ENCODE measurements at regions not wholly inside any gene's neighbourhood (a gene's known extent, or its start where the extent isn't known, plus 50 kb on each side); places are given as distances from the start of the nearest gene placed in this dataset.

DNA sequence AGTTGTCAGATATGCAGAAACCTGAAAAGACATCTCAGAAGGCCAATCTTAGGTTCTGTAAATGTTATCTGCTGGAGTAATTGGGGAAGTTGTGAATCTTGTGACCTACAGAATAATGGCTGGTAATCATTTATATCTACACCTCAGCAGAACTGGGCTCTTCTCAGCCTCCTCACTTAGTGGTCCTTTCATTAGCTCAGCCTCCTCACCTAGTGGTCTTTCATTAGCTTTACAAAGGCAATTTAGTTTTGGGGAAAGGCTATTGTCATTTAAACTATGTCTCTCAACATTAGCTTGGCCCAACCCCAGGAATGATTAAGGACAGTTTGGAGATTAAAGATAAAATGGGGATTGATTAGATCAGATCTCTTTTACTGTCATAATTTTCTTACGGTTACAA is 284.2 kb upstream of the SGCD start:
- FAIRE-seq: no peak
- H3K27ac ChIP-seq: no peak overlapping the region
- H3K4me3 ChIP-seq: no peak overlapping the region
- H3K9me3 ChIP-seq: peaks cover 5% of the 10 kb centered on the region; the same call in 1 of the 3 replicates
- DNase-seq (ENCODE audit: low read depth in 1 of 2, low spot score in 1 of 2): no peak
- POLR2A ChIA-PET: no interaction called here
- 79% methylated on average over 1 of the region's 1 CpG for WGBS (ENCODE audit: missing lambda C conversion rate)
- TF ChIP-seq RNF2 (IDR thresholded peaks at IDR 0.05; ENCODE audit: borderline replicate concordance, low read depth) (no peak), BHLHE40 (IDR thresholded peaks at IDR 0.05; ENCODE audit: low read depth, low read length) (no peak), CBX8 (IDR thresholded peaks at IDR 0.05) (no peak), MAFK (IDR thresholded peaks at IDR 0.05; ENCODE audit: partially characterized antibody) (no peak), CEBPB (IDR thresholded peaks at IDR 0.05) (no peak), MYC (IDR thresholded peaks at IDR 0.05; ENCODE audit: borderline replicate concordance, low read length) (no peak), NR3C1 (IDR thresholded peaks at IDR 0.05) (no peak), ATOH8 (CRISPR knock-in tag; IDR thresholded peaks at IDR 0.05; ENCODE audit: low read depth) (no peak), POLR2A (IDR thresholded peaks at IDR 0.05; ENCODE audit: low read length) (no peak), RCOR1 (IDR thresholded peaks at IDR 0.05; ENCODE audit: low read depth, low read length) (no peak), HDAC2 (IDR thresholded peaks at IDR 0.05) (no peak), POLR2AphosphoS2 (conservative IDR thresholded peaks at IDR 0.05; ENCODE audit: low read length) (no peak), EHF (CRISPR knock-in tag; IDR thresholded peaks at IDR 0.05) (no peak), KDM5A (IDR thresholded peaks at IDR 0.05) (no peak)
- TF ChIP-seq, protein P1, sequence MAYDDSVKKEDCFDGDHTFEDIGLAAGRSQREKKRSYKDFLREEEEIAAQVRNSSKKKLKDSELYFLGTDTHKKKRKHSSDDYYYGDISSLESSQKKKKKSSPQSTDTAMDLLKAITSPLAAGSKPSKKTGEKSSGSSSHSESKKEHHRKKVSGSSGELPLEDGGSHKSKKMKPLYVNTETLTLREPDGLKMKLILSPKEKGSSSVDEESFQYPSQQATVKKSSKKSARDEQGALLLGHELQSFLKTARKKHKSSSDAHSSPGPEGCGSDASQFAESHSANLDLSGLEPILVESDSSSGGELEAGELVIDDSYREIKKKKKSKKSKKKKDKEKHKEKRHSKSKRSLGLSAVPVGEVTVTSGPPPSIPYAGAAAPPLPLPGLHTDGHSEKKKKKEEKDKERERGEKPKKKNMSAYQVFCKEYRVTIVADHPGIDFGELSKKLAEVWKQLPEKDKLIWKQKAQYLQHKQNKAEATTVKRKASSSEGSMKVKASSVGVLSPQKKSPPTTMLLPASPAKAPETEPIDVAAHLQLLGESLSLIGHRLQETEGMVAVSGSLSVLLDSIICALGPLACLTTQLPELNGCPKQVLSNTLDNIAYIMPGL (CRISPR knock-in tag; IDR thresholded peaks at IDR 0.05; ENCODE audit: borderline replicate concordance): no peak
- TF ChIP-seq, protein P2, sequence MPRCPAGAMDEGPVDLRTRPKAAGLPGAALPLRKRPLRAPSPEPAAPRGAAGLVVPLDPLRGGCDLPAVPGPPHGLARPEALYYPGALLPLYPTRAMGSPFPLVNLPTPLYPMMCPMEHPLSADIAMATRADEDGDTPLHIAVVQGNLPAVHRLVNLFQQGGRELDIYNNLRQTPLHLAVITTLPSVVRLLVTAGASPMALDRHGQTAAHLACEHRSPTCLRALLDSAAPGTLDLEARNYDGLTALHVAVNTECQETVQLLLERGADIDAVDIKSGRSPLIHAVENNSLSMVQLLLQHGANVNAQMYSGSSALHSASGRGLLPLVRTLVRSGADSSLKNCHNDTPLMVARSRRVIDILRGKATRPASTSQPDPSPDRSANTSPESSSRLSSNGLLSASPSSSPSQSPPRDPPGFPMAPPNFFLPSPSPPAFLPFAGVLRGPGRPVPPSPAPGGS (IDR thresholded peaks at IDR 0.05): no peak
- ATAC-seq: no peak
- CTCF ChIA-PET: no interaction called here
- 0 out of 3 replicates have a peak, but pooled peaks cover 5% of the 10 kb centered on the region for H3K4me1 ChIP-seq
- no peak overlapping the region for H3K4me2 ChIP-seq

- FAIRE-seq (no peak), ATAC-seq (no peak), DNase-seq (ENCODE audit: low read depth in 1 of 2, low spot score in 1 of 2) (no peak)
- H3K4me1 ChIP-seq: 0 out of 3 replicates have a peak, but pooled peaks cover 5% of the 10 kb centered on the region
- no peak overlapping the region for H3K4me2 ChIP-seq
- ChIA-PET CTCF (no interaction called here), POLR2A (no interaction called here)
- TF ChIP-seq POLR2A (IDR thresholded peaks at IDR 0.05; ENCODE audit: low read length) (no peak), CHD2 (IDR thresholded peaks at IDR 0.05; ENCODE audit: low read length, partially characterized antibody) (no peak), CEBPB (IDR thresholded peaks at IDR 0.05) (no peak)
- peaks cover 5% of the 10 kb centered on the region; the same call in 1 of the 3 replicates for H3K9me3 ChIP-seq
- H3K27ac ChIP-seq: no peak overlapping the region
- H3K4me3 ChIP-seq: no peak overlapping the region
Measured at GRCh38 chr5:156043351-156043750, 283.6 kb upstream of the SGCD start.

DNA sequence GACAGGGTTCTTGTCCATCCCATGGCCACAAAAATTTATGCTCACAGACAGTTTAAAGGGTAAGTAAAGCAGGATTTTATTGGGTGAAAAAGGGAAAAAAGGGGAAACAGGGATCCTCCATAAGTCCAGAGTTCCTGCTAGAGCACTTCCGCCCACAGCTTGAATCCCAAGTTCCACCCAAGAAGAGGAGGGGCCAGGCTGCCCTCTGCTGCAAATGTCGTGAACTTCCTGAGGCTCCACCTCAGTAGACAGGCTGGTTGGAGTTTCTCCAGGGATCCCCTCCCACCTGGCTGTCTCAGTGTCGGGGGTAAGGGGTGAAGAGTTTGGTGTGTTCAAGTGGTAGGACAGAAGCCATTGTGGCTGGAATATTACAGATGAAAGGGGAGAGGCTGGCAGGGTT is 275.0 kb upstream of the SGCD start:
- 52% methylated on average over 3 of the region's 3 CpGs for WGBS (ENCODE audit: missing lambda C conversion rate)
- peaks cover 11% of the 10 kb centered on the region; the same call in 2 of the 3 replicates for H3K4me1 ChIP-seq
- peak in 1 of 2 experiments; percentile 27 for DNase-seq (ENCODE audit: low read depth in 1 of 2, low spot score in 1 of 2)
- no peak overlapping the region for H3K4me2 ChIP-seq
- H3K27ac ChIP-seq: no peak overlapping the region
- peak in 1 of 2 experiments; percentile 62; a peak in 2 of 6 replicates for ATAC-seq
- ChIA-PET CTCF (no interaction called here), POLR2A (no interaction called here)
- no peak for FAIRE-seq
- H3K4me3 ChIP-seq: no peak overlapping the region
- H3K9me3 ChIP-seq: no peaks in the 10 kb centered on the region
- TF ChIP-seq FOXS1 (CRISPR knock-in tag; IDR thresholded peaks at IDR 0.05): no peak
- peak in 1 of 2 experiments; percentile 16; a peak in 1 of 5 replicates for TF ChIP-seq RAD21 (conservative IDR thresholded peaks at IDR 0.05 in 1 of 2, IDR thresholded peaks at IDR 0.05 in 1 of 2)
- TF ChIP-seq, protein P3, sequence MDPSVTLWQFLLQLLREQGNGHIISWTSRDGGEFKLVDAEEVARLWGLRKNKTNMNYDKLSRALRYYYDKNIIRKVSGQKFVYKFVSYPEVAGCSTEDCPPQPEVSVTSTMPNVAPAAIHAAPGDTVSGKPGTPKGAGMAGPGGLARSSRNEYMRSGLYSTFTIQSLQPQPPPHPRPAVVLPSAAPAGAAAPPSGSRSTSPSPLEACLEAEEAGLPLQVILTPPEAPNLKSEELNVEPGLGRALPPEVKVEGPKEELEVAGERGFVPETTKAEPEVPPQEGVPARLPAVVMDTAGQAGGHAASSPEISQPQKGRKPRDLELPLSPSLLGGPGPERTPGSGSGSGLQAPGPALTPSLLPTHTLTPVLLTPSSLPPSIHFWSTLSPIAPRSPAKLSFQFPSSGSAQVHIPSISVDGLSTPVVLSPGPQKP (IDR thresholded peaks at IDR 0.05; ENCODE audit: low read depth, low read length): no peak

Data from A549 (cell line).